Neural progenitor cell (in vitro differentiated cells): ENCODE measurements at regions not wholly inside any gene's neighbourhood (a gene's known extent, or its start where the extent isn't known, plus 50 kb on each side); places are given as distances from the start of the nearest gene placed in this dataset.

Experiments
- DNase-seq: peaks from one replicate; pipeline ENCODE4 v3.0.0-alpha.2; 2016; ENCODE audit warnings: low spot score
- H2AFZ ChIP-seq: fragments of 200-600 bp; sonication (generic); replicated peaks from 2 replicates; pipeline ENCODE4 v1.6.1; 2016; ENCODE audit warnings: antibody characterized with exemption
- H3F3A ChIP-seq: fragments of 200-600 bp; sonication (generic); 2 replicates; pipeline ENCODE4 v1.6.1; 2016; ENCODE audit warnings: antibody characterized with exemption, low read depth
- H3K27ac ChIP-seq: fragments of 200-600 bp; sonication (generic); 2 replicates; pipeline ENCODE4 v1.5.1; 2016; ENCODE audit warnings: mild to moderate bottlenecking
- H3K27me3 ChIP-seq: fragments of 200-600 bp; sonication (generic); 2 replicates; pipeline ENCODE4 v1.6.1; 2016; ENCODE audit warnings: mild to moderate bottlenecking, moderate library complexity
- H3K36me3 ChIP-seq: fragments of 200-600 bp; sonication (generic); 2 replicates; pipeline ENCODE4 v1.5.1; 2016
- H3K4me1 ChIP-seq: fragments of 200-600 bp; sonication (generic); 2 replicates; pipeline ENCODE4 v1.6.1; 2016; ENCODE audit warnings: mixed run types
- H3K4me2 ChIP-seq: fragments of 200-600 bp; sonication (generic); 2 replicates; pipeline ENCODE4 v1.6.1; 2016
- H3K4me3 ChIP-seq: fragments of 200-600 bp; sonication (generic); 2 replicates; pipeline ENCODE4 v1.5.1; 2016
- H3K79me2 ChIP-seq: fragments of 200-600 bp; sonication (generic); 2 replicates; pipeline ENCODE4 v1.6.1; 2016; ENCODE audit warnings: low read depth
- H3K9ac ChIP-seq: fragments of 200-600 bp; sonication (generic); 2 replicates; pipeline ENCODE4 v1.6.1; 2016
- H3K9me3 ChIP-seq: fragments of 200-600 bp; sonication (generic); 2 replicates; pipeline ENCODE4 v1.5.1; 2016; ENCODE audit warnings: low read depth
- H4K20me1 ChIP-seq: fragments of 200-600 bp; sonication (generic); 2 replicates; pipeline ENCODE4 v1.6.1; 2016; ENCODE audit warnings: low read depth
- H3K27ac Mint-ChIP-seq: 3 replicates; pipeline ENCODE4 v1.8.0; 2021; ENCODE audit warnings: mixed read lengths
- H3K27me3 Mint-ChIP-seq: 2 replicates; pipeline ENCODE4 v1.8.0; 2022; ENCODE audit warnings: low read depth, mild to moderate bottlenecking, inconsistent platforms, moderate library complexity, mixed read lengths; ENCODE audit not compliant: insufficient read depth
- H3K36me3 Mint-ChIP-seq: 3 replicates; pipeline ENCODE4 v1.8.0; 2021; ENCODE audit warnings: mixed read lengths
- H3K4me1 Mint-ChIP-seq: 3 replicates; pipeline ENCODE4 v1.8.0; 2021; ENCODE audit warnings: mixed read lengths
- H3K4me3 Mint-ChIP-seq: 3 replicates; pipeline ENCODE4 v1.8.0; 2021; ENCODE audit warnings: mild to moderate bottlenecking, moderate library complexity, mixed read lengths
- H3K9me3 Mint-ChIP-seq: 3 replicates; pipeline ENCODE4 v1.8.0; 2020; ENCODE audit warnings: mixed read lengths
- CTCF ChIP-seq: fragments of 200-600 bp; sonication (generic); IDR thresholded peaks from 2 replicates; pipeline ENCODE4 v1.5.1; 2017; ENCODE audit warnings: antibody characterized with exemption, mild to moderate bottlenecking
- EZH2 ChIP-seq: fragments of 200-600 bp; sonication (generic); IDR thresholded peaks from 2 replicates; pipeline ENCODE4 v1.6.1; 2017; ENCODE audit warnings: antibody characterized with exemption, mild to moderate bottlenecking, moderate library complexity
- EZH2phosphoT487 ChIP-seq: fragments of 200-600 bp; sonication (generic); IDR thresholded peaks from 2 replicates; pipeline ENCODE4 v1.6.1; 2017; ENCODE audit warnings: antibody characterized with exemption

GRCh38 chr9:73083519-73083918 lies 68.1 kb upstream of the ANXA1 start:
- Histone ChIP-seq H3K4me1 (peaks cover 13% of the 10 kb centered on the region), H3K27ac (no peak overlapping the region), H4K20me1 (no peaks in the 10 kb centered on the region), H2AFZ (no peak overlapping the region), H3K36me3 (no peaks in the 10 kb centered on the region), H3F3A (no peaks in the 10 kb centered on the region), H3K79me2 (no peaks in the 10 kb centered on the region), H3K4me3 (no peak overlapping the region), H3K9me3 (no peaks in the 10 kb centered on the region), H3K9ac (no peak overlapping the region), H3K4me2 (no peak overlapping the region), H3K27me3 (no peaks in the 10 kb centered on the region)
- Mint-ChIP-seq H3K4me1 (peaks cover 15% of the 10 kb centered on the region), H3K27ac (no peak overlapping the region), H3K36me3 (no peaks in the 10 kb centered on the region), H3K9me3 (no peaks in the 10 kb centered on the region), H3K27me3 (no peaks in the 10 kb centered on the region), H3K4me3 (no peak overlapping the region)
- no peak for DNase-seq
- no peak for TF ChIP-seq EZH2phosphoT487
- TF ChIP-seq CTCF: no peak
- TF ChIP-seq EZH2: no peak

GRCh38 chr9:73081979-73082657 lies 69.5 kb upstream of the ANXA1 start:
- Histone ChIP-seq H3K9me3 (no peaks in the 10 kb centered on the region), H3F3A (no peaks in the 10 kb centered on the region), H3K27me3 (no peaks in the 10 kb centered on the region), H3K27ac (no peak overlapping the region), H3K79me2 (no peaks in the 10 kb centered on the region), H3K9ac (no peak overlapping the region), H2AFZ (no peak overlapping the region), H3K4me3 (no peak overlapping the region), H3K36me3 (no peaks in the 10 kb centered on the region), H3K4me2 (no peak overlapping the region), H3K4me1 (peaks cover 13% of the 10 kb centered on the region), H4K20me1 (no peaks in the 10 kb centered on the region)
- Mint-ChIP-seq H3K4me3 (no peak overlapping the region), H3K27ac (no peak overlapping the region), H3K27me3 (no peaks in the 10 kb centered on the region), H3K4me1 (peaks cover 15% of the 10 kb centered on the region), H3K36me3 (no peaks in the 10 kb centered on the region), H3K9me3 (no peaks in the 10 kb centered on the region)
- DNase-seq: peak; percentile 72
- no peak for TF ChIP-seq EZH2
- TF ChIP-seq CTCF: peak; percentile 81

- Histone ChIP-seq H3K79me2 (no peaks in the 10 kb centered on the region), H3K9me3 (no peaks in the 10 kb centered on the region), H3K27me3 (no peaks in the 10 kb centered on the region), H3K27ac (no peak overlapping the region), H3K4me1 (peaks cover 13% of the 10 kb centered on the region), H3F3A (no peaks in the 10 kb centered on the region), H2AFZ (peak overlapping the region; percentile 82), H3K36me3 (no peaks in the 10 kb centered on the region), H3K4me2 (peak overlapping the region; percentile 10), H3K4me3 (no peak overlapping the region), H3K9ac (no peak overlapping the region), H4K20me1 (no peaks in the 10 kb centered on the region)
- Mint-ChIP-seq H3K9me3 (no peaks in the 10 kb centered on the region), H3K4me3 (no peak overlapping the region), H3K27ac (peak overlapping the region; percentile 62), H3K4me1 (peaks cover 15% of the 10 kb centered on the region), H3K36me3 (no peaks in the 10 kb centered on the region), H3K27me3 (no peaks in the 10 kb centered on the region)
- peak; percentile 24 for DNase-seq
- TF ChIP-seq EZH2phosphoT487 (no peak), CTCF (no peak), EZH2 (no peak)
These were observed 71.5 kb upstream of the ANXA1 start for GRCh38 chr9:73080110-73080694.
